Type B pancreatic cell (in vitro differentiated cells): ENCODE measurements at regions not wholly inside any gene's neighbourhood (a gene's known extent, or its start where the extent isn't known, plus 50 kb on each side); places are given as distances from the start of the nearest gene placed in this dataset.

Source experiments
- DNase-seq: peaks from one replicate; pipeline ENCODE4 v3.0.0; 2021; ENCODE audit warnings: mixed read lengths; ENCODE audit not compliant: unreplicated experiment; ENCODE audit errors: extremely low spot score
- H3K27ac Mint-ChIP-seq: 2 replicates; pipeline ENCODE4 v1.8.0; 2021; ENCODE audit warnings: mild to moderate bottlenecking, mixed read lengths
- H3K27me3 Mint-ChIP-seq: 2 replicates; pipeline ENCODE4 v1.8.0; 2021; ENCODE audit warnings: mixed read lengths
- H3K36me3 Mint-ChIP-seq: 2 replicates; pipeline ENCODE4 v1.8.0; 2021; ENCODE audit warnings: mixed read lengths
- H3K4me1 Mint-ChIP-seq: one replicate; pipeline ENCODE4 v1.8.0; 2021; ENCODE audit warnings: mixed read lengths; ENCODE audit not compliant: unreplicated experiment
- H3K4me3 Mint-ChIP-seq: 2 replicates; pipeline ENCODE4 v1.8.0; 2021; ENCODE audit warnings: mild to moderate bottlenecking, mixed read lengths
- H3K9me3 Mint-ChIP-seq: 2 replicates; pipeline ENCODE4 v1.8.0; 2021; ENCODE audit warnings: mixed read lengths
- TF ChIP-seq, protein P1 (sequence below): fragments of 200-600 bp; sonication (generic); conservative IDR thresholded peaks from 2 replicates; pipeline ENCODE4 v1.5.0; 2021; ENCODE audit warnings: antibody characterized with exemption, mild to moderate bottlenecking

DNA sequence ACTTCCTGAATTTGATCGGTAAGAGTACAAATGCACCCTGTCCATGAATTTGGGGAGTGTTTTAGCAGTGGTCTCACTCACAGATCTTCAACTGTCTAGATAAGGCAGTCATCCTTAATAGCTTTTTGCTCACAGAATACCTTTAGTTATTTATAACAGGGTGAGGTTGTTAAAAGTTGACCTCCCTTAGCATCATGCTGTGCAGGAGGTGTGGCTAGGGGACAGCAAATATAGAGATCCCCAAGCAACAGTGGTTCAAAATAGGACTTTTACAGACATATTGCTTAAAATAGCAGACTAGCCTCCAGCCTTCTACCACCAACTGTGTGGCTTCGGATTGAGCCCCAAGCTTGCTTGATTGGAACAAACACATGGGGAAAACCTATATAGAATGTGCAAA, 724.4 kb downstream of the TLE1 start:
- H3K27me3 Mint-ChIP-seq, result no peaks in the 10 kb centered on the region
- H3K36me3 Mint-ChIP-seq, result no peaks in the 10 kb centered on the region
- TF ChIP-seq, protein P1, sequence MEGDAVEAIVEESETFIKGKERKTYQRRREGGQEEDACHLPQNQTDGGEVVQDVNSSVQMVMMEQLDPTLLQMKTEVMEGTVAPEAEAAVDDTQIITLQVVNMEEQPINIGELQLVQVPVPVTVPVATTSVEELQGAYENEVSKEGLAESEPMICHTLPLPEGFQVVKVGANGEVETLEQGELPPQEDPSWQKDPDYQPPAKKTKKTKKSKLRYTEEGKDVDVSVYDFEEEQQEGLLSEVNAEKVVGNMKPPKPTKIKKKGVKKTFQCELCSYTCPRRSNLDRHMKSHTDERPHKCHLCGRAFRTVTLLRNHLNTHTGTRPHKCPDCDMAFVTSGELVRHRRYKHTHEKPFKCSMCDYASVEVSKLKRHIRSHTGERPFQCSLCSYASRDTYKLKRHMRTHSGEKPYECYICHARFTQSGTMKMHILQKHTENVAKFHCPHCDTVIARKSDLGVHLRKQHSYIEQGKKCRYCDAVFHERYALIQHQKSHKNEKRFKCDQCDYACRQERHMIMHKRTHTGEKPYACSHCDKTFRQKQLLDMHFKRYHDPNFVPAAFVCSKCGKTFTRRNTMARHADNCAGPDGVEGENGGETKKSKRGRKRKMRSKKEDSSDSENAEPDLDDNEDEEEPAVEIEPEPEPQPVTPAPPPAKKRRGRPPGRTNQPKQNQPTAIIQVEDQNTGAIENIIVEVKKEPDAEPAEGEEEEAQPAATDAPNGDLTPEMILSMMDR, result no peak
- no peak overlapping the region for H3K4me3 Mint-ChIP-seq
- H3K9me3 Mint-ChIP-seq, result peaks cover 5% of the 10 kb centered on the region
- no peak overlapping the region for H3K27ac Mint-ChIP-seq
- H3K4me1 Mint-ChIP-seq, result peaks cover 6% of the 10 kb centered on the region
- no peak for DNase-seq

DNA sequence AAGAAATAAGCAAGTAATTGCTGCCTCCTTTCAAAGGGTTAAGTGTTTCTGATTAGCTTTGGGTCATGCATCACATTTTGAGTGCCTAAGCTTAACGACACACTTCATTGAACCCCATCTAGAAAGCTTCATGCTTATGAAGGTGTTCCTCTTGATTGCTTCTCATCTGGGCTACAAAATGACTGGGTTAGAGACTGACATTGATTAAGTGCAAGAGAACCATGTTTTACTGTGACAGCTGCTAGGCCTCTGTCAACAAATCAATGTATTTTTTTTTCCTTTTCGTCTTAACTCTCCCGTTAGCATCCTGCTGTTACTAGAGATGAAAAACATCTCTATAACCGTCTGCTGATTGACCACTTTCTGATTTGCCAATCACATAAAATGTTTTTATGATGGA, 725.0 kb downstream of the TLE1 start:
- DNase-seq, result no peak
- Mint-ChIP-seq H3K36me3 (no peaks in the 10 kb centered on the region), H3K27me3 (no peaks in the 10 kb centered on the region), H3K4me3 (no peak overlapping the region), H3K9me3 (no peaks in the 10 kb centered on the region), H3K27ac (no peak overlapping the region), H3K4me1 (peaks cover 6% of the 10 kb centered on the region)
- TF ChIP-seq, protein P1, result no peak

DNA sequence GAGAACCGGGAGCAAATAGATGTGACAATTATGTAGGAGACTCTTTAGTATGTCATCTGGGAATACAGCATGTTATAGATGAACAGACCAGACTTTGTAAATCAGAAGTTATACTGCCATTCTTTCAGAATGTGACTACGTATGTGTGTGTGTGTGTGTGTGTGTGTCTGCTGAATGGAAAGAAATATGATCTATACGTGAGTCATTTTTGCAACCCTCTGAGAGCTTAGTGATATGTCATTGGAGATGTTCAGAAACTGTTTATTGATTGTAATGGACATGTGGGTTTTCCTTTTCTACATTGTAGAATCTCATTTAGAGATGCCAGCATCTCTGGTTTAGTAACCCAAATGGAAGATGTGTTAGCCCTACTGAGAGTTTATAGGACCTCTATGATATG, 731.5 kb downstream of the TLE1 start:
- Mint-ChIP-seq H3K27ac (no peak overlapping the region), H3K27me3 (peaks cover 3% of the 10 kb centered on the region), H3K36me3 (no peaks in the 10 kb centered on the region), H3K4me3 (no peak overlapping the region), H3K4me1 (peaks cover 20% of the 10 kb centered on the region), H3K9me3 (no peaks in the 10 kb centered on the region)
- TF ChIP-seq, protein P1, result no peak
- DNase-seq, result no peak

DNA sequence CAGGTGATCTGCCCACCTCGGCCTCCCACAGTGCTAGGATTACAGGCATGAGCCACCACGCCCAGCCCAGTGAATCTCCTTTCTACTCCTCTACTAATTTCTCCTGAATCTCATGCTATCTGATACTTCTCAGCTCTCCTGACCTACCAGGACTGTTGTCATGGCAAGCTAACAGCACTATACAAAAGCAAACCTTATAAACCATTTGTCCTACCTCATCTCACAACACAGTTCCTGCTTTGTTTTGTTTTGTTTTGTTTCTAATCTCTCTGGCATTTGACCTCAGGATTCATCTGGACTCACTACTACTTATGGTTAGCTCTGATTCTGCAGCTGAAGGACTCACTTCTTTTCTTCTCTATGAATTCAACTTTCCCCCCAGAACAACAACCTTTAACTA, 734.8 kb downstream of the TLE1 start:
- H3K9me3 Mint-ChIP-seq, result no peaks in the 10 kb centered on the region
- no peak for DNase-seq
- TF ChIP-seq, protein P1, result no peak
- no peaks in the 10 kb centered on the region for H3K36me3 Mint-ChIP-seq
- H3K27me3 Mint-ChIP-seq, result peaks cover 3% of the 10 kb centered on the region
- peaks cover 27% of the 10 kb centered on the region for H3K4me1 Mint-ChIP-seq
- no peak overlapping the region for H3K27ac Mint-ChIP-seq
- H3K4me3 Mint-ChIP-seq, result no peak overlapping the region

DNA sequence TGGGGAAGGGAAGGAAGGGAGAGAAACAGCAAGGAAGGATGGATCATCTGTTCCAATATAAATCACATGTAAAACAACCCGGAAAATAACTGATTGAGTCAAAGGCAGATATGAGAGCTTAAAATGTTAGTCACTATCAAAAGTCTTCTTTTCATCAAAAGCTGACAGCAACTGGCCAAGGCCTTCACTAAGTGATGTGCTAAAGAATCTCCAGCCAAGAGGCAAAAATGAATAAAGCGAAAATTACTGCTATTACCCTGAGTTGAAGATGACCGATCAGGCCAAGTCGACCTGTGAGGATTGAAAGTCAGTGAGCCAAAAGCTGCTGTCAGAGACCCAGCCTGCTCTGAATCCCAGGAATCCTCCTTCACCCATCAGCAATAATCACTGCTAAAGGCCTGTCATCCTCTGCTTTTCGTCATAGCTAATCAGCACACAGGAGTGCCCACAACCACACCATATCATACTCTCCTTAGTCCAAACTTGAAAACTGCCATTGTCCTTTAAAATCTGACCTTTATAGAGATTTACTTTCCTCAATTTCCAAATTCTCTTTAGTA, 736.9 kb downstream of the TLE1 start:
- DNase-seq, result no peak
- Mint-ChIP-seq H3K9me3 (no peaks in the 10 kb centered on the region), H3K27me3 (peaks cover 3% of the 10 kb centered on the region), H3K36me3 (no peaks in the 10 kb centered on the region), H3K27ac (no peak overlapping the region), H3K4me1 (peaks cover 28% of the 10 kb centered on the region), H3K4me3 (no peak overlapping the region)
- TF ChIP-seq, protein P1, result no peak

DNA sequence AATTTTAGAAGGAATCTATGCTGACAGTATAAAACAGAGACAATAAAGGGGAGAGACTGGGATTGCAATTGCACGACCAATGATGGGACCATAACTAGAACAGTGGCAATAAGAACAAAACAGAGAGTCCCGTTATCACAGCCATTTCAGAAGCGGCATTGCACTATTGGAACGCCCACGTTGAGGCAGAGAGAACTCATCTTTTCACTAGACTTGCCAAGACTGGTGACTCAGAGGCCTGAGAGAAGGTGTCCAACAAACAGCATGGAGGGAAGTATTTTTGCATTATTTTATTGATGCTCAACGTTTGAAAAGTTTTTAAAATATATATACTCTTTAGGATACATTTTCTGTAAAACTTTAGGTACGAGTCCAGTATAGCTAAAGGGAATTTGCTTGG, 737.7 kb downstream of the TLE1 start:
- Mint-ChIP-seq H3K9me3 (no peaks in the 10 kb centered on the region), H3K27ac (no peak overlapping the region), H3K4me1 (peaks cover 30% of the 10 kb centered on the region), H3K4me3 (no peak overlapping the region), H3K36me3 (no peaks in the 10 kb centered on the region), H3K27me3 (peaks cover 3% of the 10 kb centered on the region)
- TF ChIP-seq, protein P1, result no peak
- no peak for DNase-seq
